ENCODE measurements at regions not wholly inside any gene's neighbourhood (a gene's known extent, or its start where the extent isn't known, plus 50 kb on each side); places are given as distances from the start of the nearest gene placed in this dataset.
A peak's percentile ranks its signal among the peaks of the same experiment; 100 is the strongest.

GRCh38 chr20:23188377-23189169, 102.4 kb upstream of the CD93 start:
- H3K4me3 ChIP-seq (replicated peaks in 1 of 2; ENCODE audit: low read depth in 2 of 2, low read length in 2 of 2), result no peak overlapping the region
- TF ChIP-seq CTCF (IDR thresholded peaks at IDR 0.05; ENCODE audit: low read depth, low read length), result no peak
- no peak for DNase-seq (ENCODE audit: low read depth in 2 of 2)

GRCh38 chr20:23187751-23188150, 101.6 kb upstream of the CD93 start:
- DNase-seq (ENCODE audit: low read depth in 2 of 2), result peak in 1 of 2 donors; percentile 13

GRCh38 chr20:23186808-23187207, 100.7 kb upstream of the CD93 start:
- no peak overlapping the region for H3K4me3 ChIP-seq (replicated peaks in 1 of 2; ENCODE audit: low read depth in 2 of 2, low read length in 2 of 2)
- TF ChIP-seq CTCF (IDR thresholded peaks at IDR 0.05; ENCODE audit: low read depth, low read length), result no peak
- no peak for DNase-seq (ENCODE audit: low read depth in 2 of 2)

More at GRCh38 chr20:23187751-23188150, 101.6 kb upstream of the CD93 start:
- no peak for TF ChIP-seq CTCF (IDR thresholded peaks at IDR 0.05; ENCODE audit: low read depth, low read length)
- H3K4me3 ChIP-seq (replicated peaks in 1 of 2; ENCODE audit: low read depth in 2 of 2, low read length in 2 of 2), result no peak overlapping the region

- no peak overlapping the region for H3K4me3 ChIP-seq (replicated peaks in 1 of 2; ENCODE audit: low read depth in 2 of 2, low read length in 2 of 2)
- no peak for TF ChIP-seq CTCF (IDR thresholded peaks at IDR 0.05; ENCODE audit: low read depth, low read length)
- peak in 1 of 2 donors; percentile 46 for DNase-seq (ENCODE audit: low read depth in 2 of 2)
These were observed 94.4 kb upstream of the CD93 start for GRCh38 chr20:23180451-23180921.

GRCh38 chr20:23179766-23180403, 93.8 kb upstream of the CD93 start:
- DNase-seq (ENCODE audit: low read depth in 2 of 2), result peak; percentile 43 to 61
- TF ChIP-seq CTCF (IDR thresholded peaks at IDR 0.05; ENCODE audit: low read depth, low read length), result no peak

GRCh38 chr20:23178806-23179205, 92.7 kb upstream of the CD93 start:
- no peak for TF ChIP-seq CTCF (IDR thresholded peaks at IDR 0.05; ENCODE audit: low read depth, low read length)
- H3K4me3 ChIP-seq (replicated peaks in 1 of 2; ENCODE audit: low read depth in 2 of 2, low read length in 2 of 2), result no peak overlapping the region
- DNase-seq (ENCODE audit: low read depth in 2 of 2), result peak in 1 of 2 donors; percentile 51

More at GRCh38 chr20:23179766-23180403, 93.8 kb upstream of the CD93 start:
- H3K4me3 ChIP-seq (replicated peaks in 1 of 2; ENCODE audit: low read depth in 2 of 2, low read length in 2 of 2), result no peak overlapping the region

Measured in cardiac fibroblast (primary cell).